ENCODE measurements at regions not wholly inside any gene's neighbourhood (a gene's known extent, or its start where the extent isn't known, plus 50 kb on each side); places are given as distances from the start of the nearest gene placed in this dataset.

- TF ChIP-seq ZFX (IDR thresholded peaks at IDR 0.05; ENCODE audit: borderline replicate concordance) (no peak), CTCF (IDR thresholded peaks at IDR 0.05) (no peak)
- no peak overlapping the region for H3K27ac ChIP-seq
Measured at GRCh38 chr4:43274376-43274775, 381.9 kb downstream of the GRXCR1 start.

GRCh38 chr4:43275779-43276178, 383.3 kb downstream of the GRXCR1 start:
- TF ChIP-seq ZFX (IDR thresholded peaks at IDR 0.05; ENCODE audit: borderline replicate concordance) (no peak), CTCF (IDR thresholded peaks at IDR 0.05) (no peak)
- no peak overlapping the region for H3K27ac ChIP-seq

- TF ChIP-seq CTCF (IDR thresholded peaks at IDR 0.05) (no peak), ZFX (IDR thresholded peaks at IDR 0.05; ENCODE audit: borderline replicate concordance) (no peak)
- no peak overlapping the region for H3K27ac ChIP-seq
Measured at GRCh38 chr4:43276321-43276720, 383.8 kb downstream of the GRXCR1 start.

GRCh38 chr4:43277003-43277402, 384.5 kb downstream of the GRXCR1 start:
- TF ChIP-seq ZFX (IDR thresholded peaks at IDR 0.05; ENCODE audit: borderline replicate concordance) (no peak), CTCF (IDR thresholded peaks at IDR 0.05) (no peak)
- H3K27ac ChIP-seq, result no peak overlapping the region

- TF ChIP-seq CTCF (IDR thresholded peaks at IDR 0.05) (no peak), ZFX (IDR thresholded peaks at IDR 0.05; ENCODE audit: borderline replicate concordance) (no peak)
- H3K27ac ChIP-seq, result no peak overlapping the region
Measured at GRCh38 chr4:43282534-43282933, 390.0 kb downstream of the GRXCR1 start.

- no peak overlapping the region for H3K27ac ChIP-seq
- TF ChIP-seq ZFX (IDR thresholded peaks at IDR 0.05; ENCODE audit: borderline replicate concordance) (no peak), CTCF (IDR thresholded peaks at IDR 0.05) (no peak)
Measured at GRCh38 chr4:43286137-43286536, 393.6 kb downstream of the GRXCR1 start.

GRCh38 chr4:43296946-43297528, 404.5 kb downstream of the GRXCR1 start:
- no peak overlapping the region for H3K27ac ChIP-seq
- TF ChIP-seq ZFX (IDR thresholded peaks at IDR 0.05; ENCODE audit: borderline replicate concordance) (no peak), CTCF (IDR thresholded peaks at IDR 0.05) (no peak)

Measured in 22Rv1 (cell line).